ENCODE measurements at regions not wholly inside any gene's neighbourhood (a gene's known extent, or its start where the extent isn't known, plus 50 kb on each side); places are given as distances from the start of the nearest gene placed in this dataset.

GRCh38 chr4:108527723-108528122 is 92.7 kb upstream of the RPL34 start:
- DNase-seq (ENCODE audit: low spot score), result no peak

GRCh38 chr4:108520807-108521206 is 99.6 kb upstream of the RPL34 start:
- DNase-seq (ENCODE audit: low spot score), result no peak

- no peak for DNase-seq (ENCODE audit: low spot score)
Observed at GRCh38 chr4:108519911-108520601, 100.3 kb upstream of the RPL34 start.

GRCh38 chr4:108519208-108519833 is 101.1 kb upstream of the RPL34 start:
- DNase-seq (ENCODE audit: low spot score), result no peak

- peak; percentile 45 for DNase-seq (ENCODE audit: low spot score)
Observed at GRCh38 chr4:108512615-108513505, 107.5 kb upstream of the RPL34 start.

- DNase-seq (ENCODE audit: low spot score), result no peak
Observed at GRCh38 chr4:108511618-108512017, 108.8 kb upstream of the RPL34 start.

GRCh38 chr4:108502356-108502755 is 118.0 kb upstream of the RPL34 start:
- DNase-seq (ENCODE audit: low spot score), result no peak

- DNase-seq (ENCODE audit: low spot score), result no peak
Observed at GRCh38 chr4:108498925-108499324, 121.5 kb upstream of the RPL34 start.

GRCh38 chr4:108493596-108493931 is 126.8 kb upstream of the RPL34 start:
- DNase-seq (ENCODE audit: low spot score), result no peak

- no peak for DNase-seq (ENCODE audit: low spot score)
Observed at GRCh38 chr4:108492816-108493595, 127.4 kb upstream of the RPL34 start.

GRCh38 chr4:108488865-108489264 is 131.5 kb upstream of the RPL34 start:
- no peak for DNase-seq (ENCODE audit: low spot score)

- no peak for DNase-seq (ENCODE audit: low spot score)
Observed at GRCh38 chr4:108486046-108486445, 134.3 kb upstream of the RPL34 start.

GRCh38 chr4:108484187-108484586 is 136.2 kb upstream of the RPL34 start:
- DNase-seq (ENCODE audit: low spot score), result no peak

GRCh38 chr4:108483650-108484049 is 136.7 kb upstream of the RPL34 start:
- DNase-seq (ENCODE audit: low spot score), result no peak

GRCh38 chr4:108483079-108483478 is 137.3 kb upstream of the RPL34 start:
- DNase-seq (ENCODE audit: low spot score), result no peak

GRCh38 chr4:108480881-108481280 is 139.5 kb upstream of the RPL34 start:
- no peak for DNase-seq (ENCODE audit: low spot score)

GRCh38 chr4:108477527-108478108 is 142.8 kb upstream of the RPL34 start:
- DNase-seq (ENCODE audit: low spot score), result no peak

- no peak for DNase-seq (ENCODE audit: low spot score)
Observed at GRCh38 chr4:108473163-108473720, 147.1 kb upstream of the RPL34 start.

GRCh38 chr4:108466936-108467902 is 153.2 kb upstream of the RPL34 start:
- no peak for DNase-seq (ENCODE audit: low spot score)

- DNase-seq (ENCODE audit: low spot score), result no peak
Observed at GRCh38 chr4:108465886-108466500, 154.4 kb upstream of the RPL34 start.
